GM23338 (cell line): ENCODE measurements at regions not wholly inside any gene's neighbourhood (a gene's known extent, or its start where the extent isn't known, plus 50 kb on each side); places are given as distances from the start of the nearest gene placed in this dataset.

Experiments used
- ATAC-seq: fragments of 200-7000 bp; cut with Tn5 transposase; 3 replicates; pipeline ENCODE4 v1.9.1; 2020
- DNase-seq: peaks from one replicate; pipeline ENCODE4 v3.0.0-alpha.2; 2015; ENCODE audit warnings: low spot score
- H2AFZ ChIP-seq: fragments of 200-600 bp; sonication (generic); 2 replicates; pipeline ENCODE4 v1.8.0; 2016; ENCODE audit warnings: antibody characterized with exemption, mild to moderate bottlenecking, moderate library complexity
- H3F3A ChIP-seq: fragments of 200-600 bp; sonication (generic); replicated peaks from 2 replicates; pipeline ENCODE4 v1.8.0; 2017; ENCODE audit warnings: antibody characterized with exemption, mixed run types, low read depth
- H3K27ac ChIP-seq: fragments of 200-600 bp; sonication (generic); 2 replicates; pipeline ENCODE4 v1.6.1; 2016; ENCODE audit warnings: low read depth
- H3K27me3 ChIP-seq: fragments of 200-600 bp; sonication (generic); 2 replicates; pipeline ENCODE4 v1.8.0; 2016; ENCODE audit warnings: mild to moderate bottlenecking, mixed run types, moderate library complexity; ENCODE audit not compliant: insufficient read depth
- H3K36me3 ChIP-seq: fragments of 200-600 bp; sonication (generic); 2 replicates; pipeline ENCODE4 v1.8.0; 2016; ENCODE audit warnings: mild to moderate bottlenecking; ENCODE audit not compliant: insufficient read depth
- H3K4me1 ChIP-seq: fragments of 200-600 bp; sonication (generic); 2 replicates; pipeline ENCODE4 v1.8.0; 2016; ENCODE audit warnings: mild to moderate bottlenecking, moderate library complexity; ENCODE audit not compliant: insufficient read depth
- H3K4me2 ChIP-seq: fragments of 200-600 bp; sonication (generic); 2 replicates; pipeline ENCODE4 v1.7.1; 2017; ENCODE audit warnings: mixed run types
- H3K4me3 ChIP-seq: fragments of 200-600 bp; sonication (generic); 2 replicates; pipeline ENCODE4 v1.6.1; 2016; ENCODE audit warnings: mixed run types
- H3K79me2 ChIP-seq: fragments of 200-600 bp; sonication (generic); replicated peaks from 2 replicates; pipeline ENCODE4 v1.8.0; 2017; ENCODE audit warnings: mild to moderate bottlenecking; ENCODE audit not compliant: insufficient read depth
- H3K9me2 ChIP-seq: fragments of 200-600 bp; sonication (generic); 2 replicates; pipeline ENCODE4 v1.8.0; 2017; ENCODE audit not compliant: insufficient read depth
- H4K20me1 ChIP-seq: fragments of 200-600 bp; sonication (generic); replicated peaks from 2 replicates; pipeline ENCODE4 v1.8.0; 2017; ENCODE audit warnings: mild to moderate bottlenecking; ENCODE audit not compliant: insufficient read depth
- H3K27ac Mint-ChIP-seq: 2 replicates; pipeline ENCODE4 v1.8.0; 2020; ENCODE audit warnings: inconsistent platforms, mild to moderate bottlenecking, moderate library complexity, mixed read lengths
- H3K27me3 Mint-ChIP-seq: 3 replicates; pipeline ENCODE4 v1.8.0; 2022; ENCODE audit warnings: low read depth, mild to moderate bottlenecking, moderate library complexity, mixed read lengths, inconsistent platforms; ENCODE audit not compliant: insufficient read depth, poor library complexity
- H3K36me3 Mint-ChIP-seq: 3 replicates; pipeline ENCODE4 v1.8.0; 2021; ENCODE audit warnings: low read depth, mild to moderate bottlenecking, inconsistent platforms, moderate library complexity, mixed read lengths
- H3K4me1 Mint-ChIP-seq: 3 replicates; pipeline ENCODE4 v1.8.0; 2020; ENCODE audit warnings: mild to moderate bottlenecking, inconsistent platforms, mixed read lengths
- H3K4me3 Mint-ChIP-seq: 3 replicates; pipeline ENCODE4 v1.8.0; 2021; ENCODE audit warnings: moderate library complexity, mild to moderate bottlenecking, inconsistent platforms, mixed read lengths
- H3K9me3 Mint-ChIP-seq: 3 replicates; pipeline ENCODE4 v1.8.0; 2020; ENCODE audit warnings: moderate library complexity, mild to moderate bottlenecking, inconsistent platforms, mixed read lengths
- CREB1 ChIP-seq: fragments of 250-450 bp; sonication (Bioruptor Pico); IDR thresholded peaks from 2 replicates; pipeline ENCODE4 v1.5.0; 2020; ENCODE audit warnings: low read depth, mild to moderate bottlenecking, moderate library complexity
- CTCF ChIP-seq, 2 experiments: fragments of 200-600 bp in 1 of 2; sonication (generic) in 1 of 2; conservative IDR thresholded peaks; 2 replicates each; pipeline versions ENCODE4 v1.5.1 to v1.6.1; 2016 to 2017; ENCODE audit warnings: antibody characterized with exemption in 2 of 2, low read depth in 2 of 2, mild to moderate bottlenecking in 2 of 2, moderate library complexity in 1 of 2
- EZH2phosphoT487 ChIP-seq: fragments of 200-600 bp; sonication (generic); IDR thresholded peaks from one replicate; pipeline ENCODE4 v1.8.1; 2018; ENCODE audit warnings: antibody characterized with exemption; ENCODE audit not compliant: unreplicated experiment
- JUNB ChIP-seq: IDR thresholded peaks from one replicate; pipeline ENCODE4 v1.6.1; 2016; ENCODE audit warnings: antibody characterized with exemption; ENCODE audit not compliant: unreplicated experiment
- NANOG ChIP-seq: IDR thresholded peaks from 2 replicates; pipeline ENCODE4 v1.6.1; 2016; ENCODE audit warnings: antibody characterized with exemption, borderline replicate concordance
- POLR2AphosphoS5 ChIP-seq: IDR thresholded peaks from 2 replicates; pipeline ENCODE4 v1.6.1; 2016; ENCODE audit warnings: antibody characterized with exemption, low read depth
- ZNF331 ChIP-seq: fragments of 250-450 bp; sonication (Bioruptor Pico); IDR thresholded peaks from 2 replicates; pipeline ENCODE4 v1.5.0; 2020; ENCODE audit warnings: low read depth, mild to moderate bottlenecking, moderate library complexity
- ZNF462 ChIP-seq: fragments of 250-450 bp; sonication (Bioruptor Pico); IDR thresholded peaks from 2 replicates; pipeline ENCODE4 v1.5.0; 2020; ENCODE audit warnings: mild to moderate bottlenecking, moderate library complexity
- TF ChIP-seq, protein P1 (sequence below): IDR thresholded peaks from 2 replicates; pipeline ENCODE4 v1.6.1; 2016; ENCODE audit warnings: antibody characterized with exemption

GRCh38 chr5:90015584-90016018, 394.0 kb downstream of the CETN3 start (continued):
- no peak for TF ChIP-seq CREB1

GRCh38 chr5:90014420-90014819, 395.1 kb downstream of the CETN3 start:
- Mint-ChIP-seq H3K27me3 (no peaks in the 10 kb centered on the region), H3K27ac (peak overlapping the region; percentile 0; the same call in 1 of the 2 replicates), H3K4me3 (no peak overlapping the region), H3K36me3 (no peaks in the 10 kb centered on the region), H3K4me1 (peaks cover 30% of the 10 kb centered on the region; the same call in 2 of the 3 replicates), H3K9me3 (no peaks in the 10 kb centered on the region)
- Histone ChIP-seq H3K36me3 (no peaks in the 10 kb centered on the region), H3K4me2 (no peak overlapping the region), H4K20me1 (no peaks in the 10 kb centered on the region), H3F3A (no peaks in the 10 kb centered on the region), H3K4me1 (peaks cover 11% of the 10 kb centered on the region; the same call in 1 of the 2 replicates), H2AFZ (no peak overlapping the region), H3K27ac (no peak overlapping the region), H3K4me3 (no peak overlapping the region), H3K79me2 (no peaks in the 10 kb centered on the region), H3K9me2 (no peaks in the 10 kb centered on the region), H3K27me3 (no peaks in the 10 kb centered on the region)
- ATAC-seq (no peak), DNase-seq (no peak)
- TF ChIP-seq CTCF (conservative IDR thresholded peaks at IDR 0.05; ENCODE audit: low read depth in 2 of 2) (no peak), POLR2AphosphoS5 (no peak), ZNF331 (CRISPR knock-in tag) (no peak), EZH2phosphoT487 (no peak), NANOG (no peak), ZNF462 (CRISPR knock-in tag) (no peak), JUNB (no peak), CREB1 (no peak)
- TF ChIP-seq, protein P1, sequence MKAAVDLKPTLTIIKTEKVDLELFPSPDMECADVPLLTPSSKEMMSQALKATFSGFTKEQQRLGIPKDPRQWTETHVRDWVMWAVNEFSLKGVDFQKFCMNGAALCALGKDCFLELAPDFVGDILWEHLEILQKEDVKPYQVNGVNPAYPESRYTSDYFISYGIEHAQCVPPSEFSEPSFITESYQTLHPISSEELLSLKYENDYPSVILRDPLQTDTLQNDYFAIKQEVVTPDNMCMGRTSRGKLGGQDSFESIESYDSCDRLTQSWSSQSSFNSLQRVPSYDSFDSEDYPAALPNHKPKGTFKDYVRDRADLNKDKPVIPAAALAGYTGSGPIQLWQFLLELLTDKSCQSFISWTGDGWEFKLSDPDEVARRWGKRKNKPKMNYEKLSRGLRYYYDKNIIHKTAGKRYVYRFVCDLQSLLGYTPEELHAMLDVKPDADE: no peak
